GM03348 (cell line): ENCODE measurements at regions not wholly inside any gene's neighbourhood (a gene's known extent, or its start where the extent isn't known, plus 50 kb on each side); places are given as distances from the start of the nearest gene placed in this dataset.

Experiments
- DNase-seq: peaks from one replicate; pipeline ENCODE4 v3.0.0; 2012; ENCODE audit warnings: low spot score

GRCh38 chr10:109475711-109476421 is 447.4 kb downstream of the XPNPEP1 start:
- DNase-seq, result no peak

GRCh38 chr10:109474812-109475211 is 448.5 kb downstream of the XPNPEP1 start:
- no peak for DNase-seq

- DNase-seq, result no peak
Observed at GRCh38 chr10:109474261-109474660, 449.1 kb downstream of the XPNPEP1 start.

DNA sequence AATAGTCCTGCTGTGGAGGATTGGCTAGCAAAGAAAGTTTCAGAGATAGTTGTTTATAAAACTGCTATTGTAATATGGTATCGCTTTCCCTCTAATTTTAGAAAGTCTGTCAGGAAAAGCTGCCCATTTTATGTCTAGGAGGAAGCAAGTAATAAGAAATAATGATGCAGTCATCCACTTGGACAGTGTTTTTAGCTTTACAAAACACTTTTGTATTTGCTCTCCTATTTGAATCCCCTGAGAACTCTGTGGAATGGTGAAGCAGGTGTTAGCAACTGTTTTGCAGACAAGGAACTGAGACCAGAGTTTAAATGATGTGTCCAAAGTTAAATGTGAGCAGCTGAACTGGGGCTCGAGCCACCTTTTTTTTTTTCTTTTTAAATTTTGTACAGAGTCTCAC is 455.8 kb downstream of the XPNPEP1 start:
- DNase-seq, result no peak

- DNase-seq, result no peak
Observed at GRCh38 chr10:109464949-109465348, 458.4 kb downstream of the XPNPEP1 start.

DNA sequence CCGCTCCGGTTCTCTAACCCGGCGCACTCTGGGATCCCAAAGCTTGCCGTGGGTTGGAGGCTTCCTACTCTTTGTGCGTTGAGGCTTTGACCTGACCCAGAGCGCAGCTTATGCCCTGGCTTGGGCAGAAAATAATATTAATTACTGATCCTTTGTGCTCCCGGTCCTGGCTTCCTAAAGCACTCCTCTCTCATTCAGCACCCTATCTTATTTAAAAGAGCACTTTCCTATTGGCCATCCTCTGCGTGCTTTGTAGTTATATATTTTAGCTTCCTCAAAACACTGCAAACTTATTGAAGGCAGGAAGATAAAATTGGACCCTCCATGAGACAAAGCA is 466.0 kb downstream of the XPNPEP1 start:
- no peak for DNase-seq

DNA sequence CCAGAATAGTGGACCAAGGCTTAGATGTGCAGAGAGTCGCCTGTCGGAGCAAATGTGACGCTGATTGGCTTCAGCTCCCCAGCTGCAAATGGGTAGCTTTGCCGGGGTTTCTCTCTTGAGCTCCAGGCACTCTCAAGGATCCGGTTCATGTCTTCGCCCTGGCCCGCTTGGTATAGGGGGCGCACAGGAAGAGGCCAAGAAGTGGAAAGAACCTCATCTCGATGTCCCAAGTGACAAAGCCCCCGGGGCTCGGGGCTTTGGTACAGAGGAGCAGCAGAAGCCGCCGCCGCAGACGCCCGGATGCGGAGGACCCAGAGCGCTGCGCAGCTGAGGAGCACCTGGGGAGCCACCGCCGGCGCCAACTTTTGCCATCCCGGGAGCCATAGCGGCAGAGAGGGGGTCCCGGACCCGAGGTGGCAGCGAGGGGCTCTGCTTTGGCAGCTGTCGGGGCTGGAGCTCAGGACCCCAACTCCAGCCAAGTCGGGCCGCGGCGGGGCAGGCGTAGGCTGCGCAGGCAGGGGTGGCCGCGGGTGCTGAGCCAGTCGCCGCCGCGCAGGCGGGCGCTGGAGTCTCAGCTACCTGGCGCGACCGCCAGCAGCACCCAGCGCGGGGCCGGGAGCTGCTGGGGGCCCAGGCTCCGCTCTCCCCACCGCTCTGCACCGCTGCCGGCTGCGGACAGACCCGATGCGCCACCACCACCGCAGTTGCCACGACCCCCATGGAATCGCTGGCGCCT is 466.6 kb downstream of the XPNPEP1 start:
- peak; percentile 29 for DNase-seq

DNA sequence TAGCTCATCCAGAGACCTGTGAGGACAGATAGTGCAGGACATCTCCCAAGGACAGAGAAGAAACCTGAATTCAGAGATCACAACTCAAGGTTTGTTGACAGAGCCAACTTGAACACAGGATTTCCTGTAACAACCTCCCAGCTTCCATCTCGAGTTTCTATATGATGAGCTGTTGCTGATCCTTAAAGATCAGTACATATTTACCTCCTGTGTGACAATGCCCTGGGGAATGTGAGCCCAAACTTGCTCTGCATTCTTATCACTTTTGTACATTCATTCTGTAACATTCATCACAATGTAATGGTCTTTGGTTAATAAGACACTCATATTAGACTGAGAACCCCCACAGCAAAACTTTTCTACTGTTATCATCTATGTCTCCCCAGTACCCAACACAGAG is 468.6 kb downstream of the XPNPEP1 start:
- DNase-seq, result no peak

DNA sequence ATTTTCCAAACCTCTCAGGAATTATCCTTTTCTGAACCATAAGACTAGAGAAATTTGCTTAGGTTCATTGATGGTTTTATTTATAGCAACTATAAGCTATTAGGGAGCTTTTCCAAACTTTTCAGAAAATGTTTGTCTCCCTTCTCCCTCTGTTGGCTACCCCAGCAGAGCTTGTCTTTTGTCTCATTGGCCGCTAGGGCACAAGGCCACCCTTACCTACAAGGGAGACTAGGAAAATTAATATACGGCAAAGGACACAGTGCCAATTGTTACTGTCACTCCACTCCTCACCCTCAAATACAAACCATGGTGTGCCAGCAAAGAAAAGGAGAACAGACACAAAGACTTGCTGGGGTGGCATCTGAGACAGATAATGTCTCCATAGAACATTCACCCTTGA is 471.4 kb downstream of the XPNPEP1 start:
- DNase-seq, result no peak

DNA sequence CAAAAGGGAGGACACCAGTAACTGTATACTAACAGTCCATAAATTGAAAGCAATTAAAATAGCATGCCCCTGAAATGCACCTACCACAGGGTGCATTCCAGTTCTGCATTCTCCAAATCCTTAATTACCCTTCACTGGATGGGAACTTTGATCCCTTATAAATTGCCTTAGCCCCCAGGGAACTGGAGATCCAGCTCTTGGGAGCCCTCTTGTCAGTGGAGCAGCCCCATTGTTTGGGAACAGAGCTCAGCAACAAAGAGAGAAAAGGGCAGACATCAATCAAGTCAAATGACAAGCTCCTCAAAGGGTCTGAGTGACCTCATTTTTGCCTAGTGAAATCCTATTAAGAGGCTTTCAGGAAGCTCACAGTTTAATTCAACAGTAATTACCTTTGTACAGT is 472.6 kb downstream of the XPNPEP1 start:
- no peak for DNase-seq

- DNase-seq, result no peak
Observed at GRCh38 chr10:109433434-109433833, 489.9 kb downstream of the XPNPEP1 start.

DNA sequence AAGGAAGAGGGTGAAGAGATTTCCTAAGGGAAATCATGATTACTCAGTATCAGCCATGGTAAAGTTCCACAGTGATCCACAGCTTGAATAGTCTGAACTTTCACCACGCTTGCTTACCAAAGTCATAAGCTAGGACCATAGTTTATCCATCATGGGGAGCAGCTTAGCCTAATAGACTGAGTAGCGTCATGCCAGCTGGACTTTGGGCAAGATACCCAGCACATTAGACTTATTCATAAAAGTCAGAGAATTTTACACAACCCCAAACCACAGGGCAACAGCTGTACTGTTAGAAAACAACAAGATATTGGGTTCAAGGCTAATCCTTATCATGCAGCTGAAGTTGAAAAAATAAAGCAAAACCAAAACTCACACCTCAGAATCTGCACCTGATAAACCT is 491.0 kb downstream of the XPNPEP1 start:
- DNase-seq, result no peak

- no peak for DNase-seq
Observed at GRCh38 chr10:109430799-109431198, 492.5 kb downstream of the XPNPEP1 start.

GRCh38 chr10:109430043-109430760 is 493.1 kb downstream of the XPNPEP1 start:
- DNase-seq, result peak; percentile 60

DNA sequence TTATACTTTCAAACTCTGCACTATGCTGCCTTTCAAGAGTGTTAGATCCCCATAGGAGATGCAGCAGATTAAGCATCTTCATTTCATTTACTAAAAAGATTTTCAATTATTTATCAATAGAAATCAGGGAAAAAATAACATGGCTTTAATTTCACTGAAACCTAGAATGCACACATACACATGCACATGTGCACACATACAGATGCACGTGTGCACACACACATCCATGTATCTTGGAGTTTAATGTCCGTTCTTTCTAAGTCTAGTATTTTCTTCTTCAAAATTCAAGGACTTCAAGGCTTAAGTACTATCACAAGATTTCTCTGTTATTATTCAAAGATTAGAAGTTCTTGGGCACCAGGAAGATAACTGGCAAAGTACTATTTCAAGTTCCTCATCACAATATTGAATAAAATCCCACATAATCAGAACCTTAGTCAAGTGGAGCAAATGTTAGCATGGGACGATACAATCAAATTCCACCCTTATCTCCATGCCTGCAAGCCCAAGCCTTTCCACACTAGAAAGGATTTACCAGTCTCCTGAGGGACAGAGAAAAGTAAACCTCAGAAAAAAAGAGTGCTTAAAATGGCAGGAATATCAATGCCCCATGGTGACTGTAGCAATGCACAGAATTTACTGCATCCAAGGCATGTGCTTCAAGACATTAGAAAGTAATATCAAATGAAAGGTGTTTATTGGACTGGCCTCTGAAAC is 494.4 kb downstream of the XPNPEP1 start:
- DNase-seq, result no peak

- peak; percentile 21 for DNase-seq
Observed at GRCh38 chr10:109427411-109427810, 495.9 kb downstream of the XPNPEP1 start.

- DNase-seq, result no peak
Observed at GRCh38 chr10:109426987-109427386, 496.3 kb downstream of the XPNPEP1 start.

DNA sequence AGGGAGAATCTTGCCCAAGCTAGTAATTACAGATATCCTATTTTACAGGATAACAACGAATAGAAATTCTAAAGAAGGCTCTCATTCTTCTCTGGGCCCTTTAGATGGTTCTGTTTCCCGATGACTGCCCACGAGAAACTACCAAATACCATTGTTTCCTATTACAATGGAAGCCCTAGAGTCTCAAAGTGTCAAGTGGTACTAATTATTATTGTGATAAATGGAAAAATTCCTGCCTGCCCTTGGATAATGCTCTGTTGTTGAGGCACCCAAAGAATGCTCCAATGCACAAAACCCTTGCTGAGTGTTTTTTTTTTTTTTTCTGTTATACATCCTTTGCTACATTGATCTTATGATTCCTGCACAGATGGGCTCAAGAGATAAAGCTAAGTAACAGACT is 504.5 kb downstream of the XPNPEP1 start:
- no peak for DNase-seq

DNA sequence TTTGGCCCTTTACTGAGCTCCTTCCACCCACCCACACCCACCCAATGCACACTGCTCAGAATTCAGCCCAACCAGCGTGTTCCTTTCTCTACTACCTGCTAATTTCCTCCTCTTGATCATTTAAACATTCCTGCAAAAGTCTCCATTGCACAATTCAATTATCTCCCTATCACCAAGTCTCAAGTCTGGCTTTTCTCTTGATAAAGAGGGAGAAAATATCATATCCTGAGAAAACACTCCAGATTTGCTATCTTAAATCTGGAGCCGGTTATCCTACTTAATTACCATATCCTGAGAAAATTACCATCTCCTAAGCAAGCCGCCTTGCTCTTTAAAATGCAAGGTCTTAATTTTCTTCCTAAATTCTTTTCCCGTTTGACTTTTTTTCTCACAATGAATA is 505.5 kb downstream of the XPNPEP1 start:
- no peak for DNase-seq

- DNase-seq, result no peak
Observed at GRCh38 chr10:109412353-109412752, 511.0 kb downstream of the XPNPEP1 start.

DNA sequence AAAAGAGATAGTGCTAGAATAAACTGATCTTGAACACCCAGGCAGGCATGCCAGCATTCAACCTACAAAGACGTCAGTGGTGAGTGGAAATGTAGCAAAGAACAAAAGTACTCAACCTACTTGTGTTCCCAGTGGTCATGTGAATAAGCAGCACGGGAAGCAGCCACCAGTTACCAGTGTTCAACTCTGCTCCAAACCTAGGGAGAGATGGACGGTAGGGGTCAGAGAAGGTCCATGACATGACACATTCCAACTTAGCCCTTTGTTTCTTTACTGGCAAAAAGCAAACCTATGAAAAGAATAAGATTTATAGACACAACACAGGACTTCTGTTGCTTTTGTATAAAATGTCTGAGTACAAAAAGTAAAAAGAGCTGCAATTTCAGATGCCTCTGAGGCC is 511.4 kb downstream of the XPNPEP1 start:
- no peak for DNase-seq

DNA sequence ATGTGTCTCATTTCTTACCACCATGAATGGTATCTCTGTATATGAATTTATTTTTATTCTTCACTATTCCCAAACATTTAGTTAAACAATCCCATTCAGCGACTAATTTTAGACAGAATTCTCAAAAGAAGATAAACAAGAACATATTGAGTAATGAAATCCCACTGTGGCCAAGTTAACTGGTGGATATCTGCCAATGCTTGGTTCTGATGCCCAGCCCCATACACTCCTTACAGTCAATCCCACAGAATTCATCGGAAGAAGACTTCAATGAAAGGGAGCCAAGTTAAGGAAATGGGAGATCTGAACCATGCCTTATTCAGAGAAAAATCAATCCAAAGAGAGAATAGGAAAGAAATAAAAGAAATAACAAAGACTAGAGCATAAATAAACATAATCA is 518.0 kb downstream of the XPNPEP1 start:
- no peak for DNase-seq

DNA sequence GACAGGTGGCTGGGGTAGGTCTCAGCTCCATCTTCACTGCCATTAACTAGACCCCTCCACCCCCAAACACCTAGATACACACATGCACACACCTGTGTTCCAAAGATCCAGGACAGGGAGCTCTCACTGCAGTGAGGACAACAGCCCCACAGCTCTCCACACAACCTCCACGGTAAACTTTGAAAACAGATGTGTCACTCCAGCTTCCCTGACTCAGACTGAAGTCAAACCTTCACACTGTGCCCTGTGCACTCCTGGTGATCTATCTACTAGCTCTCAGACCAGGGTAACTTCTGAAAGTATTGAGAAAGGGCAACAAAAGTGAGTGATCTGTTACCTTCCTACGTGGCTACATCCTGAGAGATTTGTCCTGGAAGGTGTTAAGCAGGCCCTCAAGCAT is 519.8 kb downstream of the XPNPEP1 start:
- no peak for DNase-seq
